ENCODE measurements at regions not wholly inside any gene's neighbourhood (a gene's known extent, or its start where the extent isn't known, plus 50 kb on each side); places are given as distances from the start of the nearest gene placed in this dataset.

- DNase-seq: no peak
Measured at GRCh38 chr15:69852916-69853315, 244.8 kb downstream of the TLE3 start.

GRCh38 chr15:69853544-69853951, 244.2 kb downstream of the TLE3 start:
- no peak for DNase-seq

- DNase-seq: no peak
Measured at GRCh38 chr15:69854001-69854400, 243.7 kb downstream of the TLE3 start.

GRCh38 chr15:69854521-69855181, 243.1 kb downstream of the TLE3 start:
- DNase-seq: no peak

GRCh38 chr15:69855258-69856000, 242.3 kb downstream of the TLE3 start:
- no peak for DNase-seq

GRCh38 chr15:69857250-69857649, 240.5 kb downstream of the TLE3 start:
- no peak for DNase-seq

GRCh38 chr15:69857686-69858391, 239.9 kb downstream of the TLE3 start:
- DNase-seq: no peak

- DNase-seq: no peak
Measured at GRCh38 chr15:69858456-69858855, 239.3 kb downstream of the TLE3 start.

- no peak for DNase-seq
Measured at GRCh38 chr15:69859866-69860265, 237.9 kb downstream of the TLE3 start.

GRCh38 chr15:69860321-69860720, 237.4 kb downstream of the TLE3 start:
- DNase-seq: no peak

- DNase-seq: no peak
Measured at GRCh38 chr15:69860921-69861320, 236.8 kb downstream of the TLE3 start.

GRCh38 chr15:69861331-69862171, 236.2 kb downstream of the TLE3 start:
- DNase-seq: no peak

GRCh38 chr15:69862540-69862939, 235.2 kb downstream of the TLE3 start:
- no peak for DNase-seq

GRCh38 chr15:69863446-69863845, 234.3 kb downstream of the TLE3 start:
- no peak for DNase-seq

- DNase-seq: no peak
Measured at GRCh38 chr15:69865369-69865768, 232.3 kb downstream of the TLE3 start.

GRCh38 chr15:69868756-69869155, 229.0 kb downstream of the TLE3 start:
- no peak for DNase-seq

GRCh38 chr15:69869291-69869690, 228.4 kb downstream of the TLE3 start:
- no peak for DNase-seq

GRCh38 chr15:69869881-69870505, 227.7 kb downstream of the TLE3 start:
- no peak for DNase-seq

- no peak for DNase-seq
Measured at GRCh38 chr15:69871511-69872134, 226.1 kb downstream of the TLE3 start.

GRCh38 chr15:69873807-69874206, 223.9 kb downstream of the TLE3 start:
- DNase-seq: no peak

GRCh38 chr15:69874321-69874720, 223.4 kb downstream of the TLE3 start:
- DNase-seq: no peak

Data from SHP77 (cell line).